ENCODE measurements at regions not wholly inside any gene's neighbourhood (a gene's known extent, or its start where the extent isn't known, plus 50 kb on each side); places are given as distances from the start of the nearest gene placed in this dataset.

GRCh38 chr2:128894896-128895295, 576.2 kb upstream of the HS6ST1 start:
- no peak for DNase-seq (ENCODE audit: low read depth, low spot score)
- H3K27me3 ChIP-seq (ENCODE audit: control insufficient read depth, extremely low read depth, insufficient read depth, low read length), result no peaks in the 10 kb centered on the region
- no peaks in the 10 kb centered on the region for H3K4me1 ChIP-seq (ENCODE audit: control insufficient read depth, extremely low read depth, insufficient read depth, low read length)
- H3K36me3 ChIP-seq (ENCODE audit: control insufficient read depth in 2 of 2, extremely low read depth in 1 of 2, insufficient read depth in 2 of 2, low read length in 2 of 2), result no peaks in the 10 kb centered on the region
- TF ChIP-seq CTCF (optimal IDR thresholded peaks at IDR 0.05 in 1 of 3, IDR thresholded peaks at IDR 0.05 in 1 of 3, conservative IDR thresholded peaks at IDR 0.05 in 1 of 3; ENCODE audit: extremely low read depth in 1 of 3, insufficient read depth in 2 of 3, low read length in 3 of 3) (no peak), EZH2 (IDR thresholded peaks at IDR 0.05; ENCODE audit: low read length) (no peak)
- no peak overlapping the region for H3K4me3 ChIP-seq (ENCODE audit: control insufficient read depth in 2 of 3, extremely low read depth in 1 of 3, insufficient read depth in 2 of 3, low read depth in 1 of 3, low read length in 3 of 3)
- no peak for FAIRE-seq
- no peaks in the 10 kb centered on the region for H3K79me2 ChIP-seq (ENCODE audit: control insufficient read depth, insufficient read depth, low read length)
- H4K20me1 ChIP-seq (ENCODE audit: control insufficient read depth, extremely low read depth, insufficient read depth, low read length), result no peaks in the 10 kb centered on the region
- dilution Hi-C loops (cut with MboI; ENCODE audit: extremely low pct_ligation_motif_present, low sequenced_read_pairs), result no loop called here
- H3K9ac ChIP-seq (ENCODE audit: control insufficient read depth, extremely low read depth, insufficient read depth, low read length), result no peak overlapping the region
- H3K9me1 ChIP-seq (ENCODE audit: control insufficient read depth, extremely low read depth, insufficient read depth, low read length), result no peaks in the 10 kb centered on the region
- H3K27ac ChIP-seq (ENCODE audit: control insufficient read depth, insufficient read depth, low read length), result no peak overlapping the region
- no peak overlapping the region for H3K4me2 ChIP-seq (ENCODE audit: control insufficient read depth, extremely low read depth, insufficient read depth, low read depth, low read length)
- H2AFZ ChIP-seq (ENCODE audit: control insufficient read depth, low read length), result no peak overlapping the region
- H3K9me3 ChIP-seq (ENCODE audit: control insufficient read depth, low read depth, low read length), result no peaks in the 10 kb centered on the region

DNA sequence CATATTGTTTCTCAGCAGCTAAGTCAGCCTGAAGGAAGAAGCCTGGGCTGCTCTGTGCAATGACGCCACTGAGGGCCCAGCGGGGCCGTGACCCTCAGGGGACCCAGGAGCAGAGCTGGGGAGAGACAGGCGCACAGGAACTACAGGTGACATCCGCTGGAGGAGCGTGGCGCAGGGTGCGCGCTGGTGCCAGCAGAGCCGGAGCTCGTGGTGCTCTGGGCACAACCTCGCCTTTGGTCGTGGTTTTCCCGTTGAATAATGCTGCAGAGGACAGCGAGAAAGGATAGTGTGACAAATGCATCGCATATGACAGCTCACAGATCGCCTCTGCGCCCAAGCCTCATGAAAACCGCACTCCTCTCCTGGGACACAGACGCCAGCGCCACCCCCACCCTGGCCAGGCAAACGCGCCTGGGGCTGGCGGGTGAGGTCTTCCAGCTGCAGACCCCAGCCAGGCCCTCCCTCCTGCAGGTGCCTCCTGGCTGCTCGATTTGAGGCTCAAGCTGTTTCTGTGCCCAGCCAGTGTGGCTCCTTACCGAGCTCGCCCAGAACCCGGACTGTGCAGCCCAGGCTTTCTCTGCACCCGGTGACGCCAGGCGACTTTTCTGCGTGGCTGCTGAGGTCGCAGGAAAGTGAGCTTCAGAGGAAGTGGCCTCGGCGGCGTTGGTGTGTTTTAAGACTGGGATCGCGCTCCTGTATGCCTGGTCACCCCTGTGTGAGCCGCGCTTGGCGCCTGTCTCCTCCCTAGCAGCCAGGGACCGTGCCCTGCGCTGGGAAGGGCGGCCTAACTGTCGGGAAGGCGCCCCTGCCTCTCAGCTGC, 583.1 kb upstream of the HS6ST1 start:
- no peak overlapping the region for H2AFZ ChIP-seq (ENCODE audit: control insufficient read depth, low read length)
- no peak for TF ChIP-seq EZH2 (IDR thresholded peaks at IDR 0.05; ENCODE audit: low read length)
- TF ChIP-seq CTCF (optimal IDR thresholded peaks at IDR 0.05 in 1 of 3, IDR thresholded peaks at IDR 0.05 in 1 of 3, conservative IDR thresholded peaks at IDR 0.05 in 1 of 3; ENCODE audit: extremely low read depth in 1 of 3, insufficient read depth in 2 of 3, low read length in 3 of 3), result no peak
- no peaks in the 10 kb centered on the region for H4K20me1 ChIP-seq (ENCODE audit: control insufficient read depth, extremely low read depth, insufficient read depth, low read length)
- no peak overlapping the region for H3K9ac ChIP-seq (ENCODE audit: control insufficient read depth, extremely low read depth, insufficient read depth, low read length)
- H3K4me1 ChIP-seq (ENCODE audit: control insufficient read depth, extremely low read depth, insufficient read depth, low read length), result no peaks in the 10 kb centered on the region
- no peaks in the 10 kb centered on the region for H3K9me3 ChIP-seq (ENCODE audit: control insufficient read depth, low read depth, low read length)
- no peak overlapping the region for H3K4me3 ChIP-seq (ENCODE audit: control insufficient read depth in 2 of 3, extremely low read depth in 1 of 3, insufficient read depth in 2 of 3, low read depth in 1 of 3, low read length in 3 of 3)
- no peaks in the 10 kb centered on the region for H3K79me2 ChIP-seq (ENCODE audit: control insufficient read depth, insufficient read depth, low read length)
- H3K27ac ChIP-seq (ENCODE audit: control insufficient read depth, insufficient read depth, low read length), result no peak overlapping the region
- H3K9me1 ChIP-seq (ENCODE audit: control insufficient read depth, extremely low read depth, insufficient read depth, low read length), result no peaks in the 10 kb centered on the region
- dilution Hi-C loops (cut with MboI; ENCODE audit: extremely low pct_ligation_motif_present, low sequenced_read_pairs), result no loop called here
- no peak for FAIRE-seq
- no peaks in the 10 kb centered on the region for H3K36me3 ChIP-seq (ENCODE audit: control insufficient read depth in 2 of 2, extremely low read depth in 1 of 2, insufficient read depth in 2 of 2, low read length in 2 of 2)
- H3K27me3 ChIP-seq (ENCODE audit: control insufficient read depth, extremely low read depth, insufficient read depth, low read length), result no peaks in the 10 kb centered on the region
- DNase-seq (ENCODE audit: low read depth, low spot score), result no peak
- H3K4me2 ChIP-seq (ENCODE audit: control insufficient read depth, extremely low read depth, insufficient read depth, low read depth, low read length), result no peak overlapping the region
